Lung (tissue), 11 donors: ENCODE measurements at regions not wholly inside any gene's neighbourhood (a gene's known extent, or its start where the extent isn't known, plus 50 kb on each side); places are given as distances from the start of the nearest gene placed in this dataset.

ENCODE experiments used
- ATAC-seq: fragments of 200-7000 bp; cut with Tn5 transposase; one replicate; pipeline ENCODE4 v1.9.1; 2020; ENCODE audit warnings: moderate number of reproducible peaks; ENCODE audit not compliant: insufficient read depth, low FRiP score
- DNase-seq, 3 donors: peaks; one replicate each; pipeline ENCODE4 v3.0.0-alpha.2; 2013 to 2017
- H3K27ac ChIP-seq, 2 donors: one replicate each; pipeline ENCODE4 v1.5.1; 2013; ENCODE audit warnings: mild to moderate bottlenecking in 2 of 2, moderate library complexity in 2 of 2, control low read depth in 1 of 2, inconsistent platforms in 1 of 2, low read depth in 1 of 2, low read length in 1 of 2
- H3K27me3 ChIP-seq, 3 donors: one replicate each; pipeline ENCODE4 v1.5.1; 2013; ENCODE audit warnings: low read length in 2 of 3; ENCODE audit not compliant: control insufficient read depth in 3 of 3, insufficient read depth in 3 of 3
- H3K36me3 ChIP-seq, 4 donors: one replicate each; pipeline ENCODE4 v1.5.1; 2013; ENCODE audit warnings: low read length in 4 of 4, mild to moderate bottlenecking in 1 of 4, moderate library complexity in 1 of 4; ENCODE audit not compliant: control insufficient read depth in 4 of 4, insufficient read depth in 4 of 4
- H3K4me1 ChIP-seq, 5 donors: one replicate each; pipeline ENCODE4 v1.5.1; 2013; ENCODE audit warnings: low read length in 5 of 5, mild to moderate bottlenecking in 2 of 5, moderate library complexity in 1 of 5; ENCODE audit not compliant: control insufficient read depth in 5 of 5, insufficient read depth in 5 of 5
- H3K4me3 ChIP-seq: one replicate; pipeline ENCODE4 v1.5.1; 2013; ENCODE audit warnings: mild to moderate bottlenecking, control low read depth, moderate library complexity
- H3K9ac ChIP-seq, 2 donors: one replicate each; pipeline ENCODE4 v1.5.1; 2013; ENCODE audit warnings: low read length in 2 of 2, control low read depth in 1 of 2; ENCODE audit not compliant: insufficient read depth in 1 of 2
- H3K9me3 ChIP-seq, 4 donors: one replicate each; pipeline ENCODE4 v1.5.1; 2013; ENCODE audit warnings: low read length in 3 of 4, mild to moderate bottlenecking in 1 of 4, moderate library complexity in 1 of 4; ENCODE audit not compliant: control insufficient read depth in 4 of 4, insufficient read depth in 3 of 4
- WGBS, 2 donors: extraction: QIAGEN DNeasy Blood & Tissue Kit; methylation state at CpG; one replicate each; pipeline ENCODE4 v1.1.7; 2013; 5-methylcytosine and 5-hydroxymethylcytosine counted together
- TF ChIP-seq, protein P1 (sequence below): IDR thresholded peaks from 2 replicates; pipeline ENCODE4 v1.5.1; 2012; ENCODE audit warnings: mild to moderate bottlenecking; ENCODE audit errors: control extremely low read depth, extremely low read depth
- donor health status: control.
- donor health status: control.
- donor health status: Bipolar disorder and iron deficiency.
- donor health status: healthy.
- donor health status: DM: yes; HTN: yes; CAD: no.

GRCh38 chr2:118634876-118635275 is 212.6 kb downstream of the EN1 start:
- peaks cover 0 to 2% (median 0%) of the 10 kb centered on the region in 4 donors for H3K9me3 ChIP-seq
- no peak for DNase-seq
- H3K27ac ChIP-seq, result no peak overlapping the region
- no peak overlapping the region for H3K9ac ChIP-seq
- TF ChIP-seq, protein P1, sequence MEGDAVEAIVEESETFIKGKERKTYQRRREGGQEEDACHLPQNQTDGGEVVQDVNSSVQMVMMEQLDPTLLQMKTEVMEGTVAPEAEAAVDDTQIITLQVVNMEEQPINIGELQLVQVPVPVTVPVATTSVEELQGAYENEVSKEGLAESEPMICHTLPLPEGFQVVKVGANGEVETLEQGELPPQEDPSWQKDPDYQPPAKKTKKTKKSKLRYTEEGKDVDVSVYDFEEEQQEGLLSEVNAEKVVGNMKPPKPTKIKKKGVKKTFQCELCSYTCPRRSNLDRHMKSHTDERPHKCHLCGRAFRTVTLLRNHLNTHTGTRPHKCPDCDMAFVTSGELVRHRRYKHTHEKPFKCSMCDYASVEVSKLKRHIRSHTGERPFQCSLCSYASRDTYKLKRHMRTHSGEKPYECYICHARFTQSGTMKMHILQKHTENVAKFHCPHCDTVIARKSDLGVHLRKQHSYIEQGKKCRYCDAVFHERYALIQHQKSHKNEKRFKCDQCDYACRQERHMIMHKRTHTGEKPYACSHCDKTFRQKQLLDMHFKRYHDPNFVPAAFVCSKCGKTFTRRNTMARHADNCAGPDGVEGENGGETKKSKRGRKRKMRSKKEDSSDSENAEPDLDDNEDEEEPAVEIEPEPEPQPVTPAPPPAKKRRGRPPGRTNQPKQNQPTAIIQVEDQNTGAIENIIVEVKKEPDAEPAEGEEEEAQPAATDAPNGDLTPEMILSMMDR, result no peak
- no peaks in the 10 kb centered on the region for H3K27me3 ChIP-seq
- WGBS, 2 donors, result 72 to 78% methylated on average over 3 of the region's 3 CpGs
- H3K4me3 ChIP-seq, result no peak overlapping the region
- ATAC-seq, result no peak
- no peaks in the 10 kb centered on the region for H3K36me3 ChIP-seq
- H3K4me1 ChIP-seq, result no peaks in the 10 kb centered on the region

DNA sequence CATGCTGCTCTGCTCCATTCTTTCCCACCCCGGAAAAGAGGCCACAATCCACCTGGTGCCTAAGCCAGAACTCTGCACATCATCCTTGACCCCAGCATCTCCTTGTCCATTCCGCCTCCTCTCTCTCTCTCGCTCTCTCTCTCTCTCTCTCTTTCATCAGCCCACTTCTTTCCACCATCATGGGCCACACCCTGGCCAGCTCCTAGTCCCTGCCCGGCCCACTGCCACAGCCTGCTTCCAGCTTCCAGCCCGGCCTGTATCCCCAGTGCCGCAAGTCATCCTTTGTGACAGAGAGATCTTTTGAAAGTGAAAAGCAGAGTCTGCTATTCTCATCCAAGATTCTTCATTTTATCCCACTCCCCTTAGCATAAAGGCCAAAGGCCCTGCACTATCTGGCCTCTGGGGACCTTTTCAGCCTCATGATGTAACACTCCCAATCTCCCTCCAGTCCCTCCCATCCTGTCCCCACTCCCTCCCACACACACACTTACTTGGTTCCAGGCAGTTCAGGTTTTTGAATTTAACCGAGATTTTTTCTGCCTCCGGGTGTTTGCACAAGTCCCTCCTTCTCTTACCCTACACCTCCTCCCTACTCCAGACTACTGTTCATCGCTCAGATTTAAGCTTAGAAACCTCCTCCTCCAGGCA is 214.0 kb downstream of the EN1 start:
- no peak overlapping the region for H3K4me3 ChIP-seq
- H3K9ac ChIP-seq, result no peak overlapping the region
- TF ChIP-seq, protein P1, result no peak
- ATAC-seq (no peak), DNase-seq (no peak)
- no peaks in the 10 kb centered on the region for H3K27me3 ChIP-seq
- WGBS, 2 donors, result 86 to 87% methylated on average over 9 of the region's 9 CpGs
- no peak overlapping the region for H3K27ac ChIP-seq
- no peaks in the 10 kb centered on the region for H3K36me3 ChIP-seq
- peaks cover 0 to under 1% (median 0%) of the 10 kb centered on the region in 4 donors for H3K9me3 ChIP-seq
- no peaks in the 10 kb centered on the region for H3K4me1 ChIP-seq

DNA sequence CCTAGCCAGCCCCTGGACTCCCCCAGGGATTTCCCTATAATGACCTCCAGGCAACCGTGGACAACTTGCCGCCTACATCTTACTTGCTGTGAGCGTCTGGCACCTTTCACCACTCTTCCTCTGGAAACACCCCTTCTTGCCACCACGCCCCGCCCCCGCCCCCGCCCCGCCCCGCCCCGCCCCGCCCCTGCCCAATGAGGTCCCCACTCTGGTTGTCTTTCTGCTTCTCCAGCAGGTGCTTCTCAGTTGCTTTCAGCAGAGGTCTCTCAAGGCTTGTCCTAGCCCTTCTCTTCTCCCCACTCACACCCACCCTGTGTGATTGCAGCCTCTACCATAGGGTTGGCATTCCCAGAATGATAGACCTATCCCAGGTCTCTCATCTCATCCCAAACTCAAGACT is 214.5 kb downstream of the EN1 start:
- ATAC-seq, result no peak
- no peak for DNase-seq
- no peak overlapping the region for H3K4me3 ChIP-seq
- H3K9ac ChIP-seq, result no peak overlapping the region
- no peaks in the 10 kb centered on the region for H3K36me3 ChIP-seq
- no peak overlapping the region for H3K27ac ChIP-seq
- H3K27me3 ChIP-seq, result no peaks in the 10 kb centered on the region
- TF ChIP-seq, protein P1, result no peak
- H3K9me3 ChIP-seq, result no peaks in the 10 kb centered on the region
- 81 to 82% methylated on average over 11 of the region's 11 CpGs for WGBS, 2 donors
- no peaks in the 10 kb centered on the region for H3K4me1 ChIP-seq

- no peak overlapping the region for H3K9ac ChIP-seq
- peaks cover 0 to 3% (median 0%) of the 10 kb centered on the region in 3 donors for H3K27me3 ChIP-seq
- WGBS, 2 donors, result 77 to 79% methylated on average over 3 of the region's 3 CpGs
- TF ChIP-seq, protein P1, result no peak
- no peaks in the 10 kb centered on the region for H3K4me1 ChIP-seq
- peaks cover 0 to 2% (median 0%) of the 10 kb centered on the region in 4 donors for H3K9me3 ChIP-seq
- no peak overlapping the region for H3K27ac ChIP-seq
- no peak overlapping the region for H3K4me3 ChIP-seq
- DNase-seq (no peak), ATAC-seq (no peak)
- no peaks in the 10 kb centered on the region for H3K36me3 ChIP-seq
Measured at GRCh38 chr2:118627156-118627555, 220.3 kb downstream of the EN1 start.
